Activated naive CD4-positive, alpha-beta T cell treated with anti-CD3 and anti-CD28 coated beads for 36 hours (primary cell): ENCODE measurements at regions not wholly inside any gene's neighbourhood (a gene's known extent, or its start where the extent isn't known, plus 50 kb on each side); places are given as distances from the start of the nearest gene placed in this dataset.

Experiments
- CTCF ChIA-PET: fragments of 350-600 bp; sonication (Branson Sonifier 250); formaldehyde crosslinking; loops from one replicate; lab custom pipeline; 2021; ENCODE audit warnings: antibody characterized with exemption; lab: Charles Lee
- DNase-seq: peaks from one replicate; pipeline ENCODE4 v3.0.0-alpha.2; 2020
- H3K27ac Mint-ChIP-seq: one replicate; pipeline ENCODE4 v1.8.0; 2021; ENCODE audit warnings: mild to moderate bottlenecking, mixed read lengths
- H3K27me3 Mint-ChIP-seq: one replicate; pipeline ENCODE4 v1.8.0; 2021; ENCODE audit warnings: low read depth, mixed read lengths
- H3K36me3 Mint-ChIP-seq: one replicate; pipeline ENCODE4 v1.8.0; 2021; ENCODE audit warnings: low read depth, mixed read lengths
- H3K4me1 Mint-ChIP-seq: one replicate; pipeline ENCODE4 v1.8.0; 2021; ENCODE audit warnings: low read depth, mixed read lengths
- H3K4me3 Mint-ChIP-seq: one replicate; pipeline ENCODE4 v1.8.0; 2021; ENCODE audit warnings: mild to moderate bottlenecking, moderate library complexity, mixed read lengths
- H3K9me3 Mint-ChIP-seq: one replicate; pipeline ENCODE4 v1.8.0; 2021; ENCODE audit warnings: mixed read lengths
- intact Hi-C: fragments of 100-400 bp; cut with micrococcal nuclease; formaldehyde crosslinking; loops from one replicate; pipeline ENCODE4 v1.15.1; 2023

GRCh38 chr5:34507933-34508332 is 148.2 kb upstream of the RAI14 start:
- intact Hi-C loops, result no loop called here
- peaks cover 39% of the 10 kb centered on the region for H3K27me3 Mint-ChIP-seq
- H3K36me3 Mint-ChIP-seq, result no peaks in the 10 kb centered on the region
- no peak overlapping the region for H3K4me3 Mint-ChIP-seq
- H3K27ac Mint-ChIP-seq, result no peak overlapping the region
- no peaks in the 10 kb centered on the region for H3K9me3 Mint-ChIP-seq
- no peaks in the 10 kb centered on the region for H3K4me1 Mint-ChIP-seq
- CTCF ChIA-PET, result interaction anchor here (1.6 kb wide), 1 partner anchor 390 kb away, joined by 3 read pairs; no protein-coding TSS in a partner anchor
- DNase-seq, result no peak

GRCh38 chr5:34509392-34509791 is 146.7 kb upstream of the RAI14 start:
- Mint-ChIP-seq H3K27me3 (peaks cover 33% of the 10 kb centered on the region), H3K9me3 (no peaks in the 10 kb centered on the region), H3K36me3 (no peaks in the 10 kb centered on the region), H3K4me3 (no peak overlapping the region), H3K4me1 (no peaks in the 10 kb centered on the region), H3K27ac (no peak overlapping the region)
- no peak for DNase-seq
- CTCF ChIA-PET, result interaction anchor here (1.5 to 1.6 kb wide), 2 partner anchors 10 to 389 kb away, joined by 3 read pairs; no protein-coding TSS in a partner anchor
- intact Hi-C loops, result no loop called here

- CTCF ChIA-PET, result interaction anchor here (1.5 kb wide), 1 partner anchor 11 kb away, joined by 3 read pairs; no protein-coding TSS in a partner anchor
These were observed 146.1 kb upstream of the RAI14 start for GRCh38 chr5:34510002-34510401.

GRCh38 chr5:34511063-34511462 is 145.1 kb upstream of the RAI14 start:
- no peaks in the 10 kb centered on the region for H3K36me3 Mint-ChIP-seq
- H3K27me3 Mint-ChIP-seq, result peaks cover 23% of the 10 kb centered on the region
- intact Hi-C loops, result no loop called here
- no peaks in the 10 kb centered on the region for H3K4me1 Mint-ChIP-seq
- CTCF ChIA-PET, result no interaction called here
- no peak for DNase-seq
- no peaks in the 10 kb centered on the region for H3K9me3 Mint-ChIP-seq
- no peak overlapping the region for H3K27ac Mint-ChIP-seq
- no peak overlapping the region for H3K4me3 Mint-ChIP-seq

More at GRCh38 chr5:34510002-34510401, 146.1 kb upstream of the RAI14 start:
- Mint-ChIP-seq H3K4me1 (no peaks in the 10 kb centered on the region), H3K27me3 (peaks cover 28% of the 10 kb centered on the region), H3K27ac (no peak overlapping the region), H3K4me3 (no peak overlapping the region), H3K36me3 (no peaks in the 10 kb centered on the region), H3K9me3 (no peaks in the 10 kb centered on the region)
- intact Hi-C loops, result no loop called here
- DNase-seq, result no peak

GRCh38 chr5:34511481-34511880 is 144.6 kb upstream of the RAI14 start:
- CTCF ChIA-PET, result interaction anchor here (0.7 kb wide), 1 partner anchor 394 kb away, joined by 3 read pairs; no protein-coding TSS in a partner anchor
- Mint-ChIP-seq H3K4me1 (no peaks in the 10 kb centered on the region), H3K4me3 (no peak overlapping the region), H3K27me3 (peaks cover 22% of the 10 kb centered on the region), H3K27ac (no peak overlapping the region), H3K9me3 (no peaks in the 10 kb centered on the region), H3K36me3 (no peaks in the 10 kb centered on the region)
- DNase-seq, result no peak
- intact Hi-C loops, result no loop called here

GRCh38 chr5:34511915-34512314 is 144.2 kb upstream of the RAI14 start:
- Mint-ChIP-seq H3K36me3 (no peaks in the 10 kb centered on the region), H3K27ac (no peak overlapping the region), H3K27me3 (peaks cover 26% of the 10 kb centered on the region), H3K9me3 (no peaks in the 10 kb centered on the region), H3K4me3 (no peak overlapping the region), H3K4me1 (no peaks in the 10 kb centered on the region)
- intact Hi-C loops, result no loop called here
- CTCF ChIA-PET, result interaction anchor here (0.7 to 0.8 kb wide), 2 partner anchors 394 to 1185 kb away, joined by 3 to 4 read pairs; no protein-coding TSS in a partner anchor
- DNase-seq, result no peak

GRCh38 chr5:34516166-34516565 is 140.0 kb upstream of the RAI14 start:
- CTCF ChIA-PET, result no interaction called here
- intact Hi-C loops, result no loop called here
- DNase-seq, result no peak

GRCh38 chr5:34516686-34517085 is 139.4 kb upstream of the RAI14 start:
- CTCF ChIA-PET, result interaction anchor here (0.8 to 1.1 kb wide), 2 partner anchors 32 to 42 kb away, joined by 3 to 4 read pairs; no protein-coding TSS in a partner anchor
- H3K4me3 Mint-ChIP-seq, result no peak overlapping the region

More at GRCh38 chr5:34516166-34516565, 140.0 kb upstream of the RAI14 start:
- no peaks in the 10 kb centered on the region for H3K9me3 Mint-ChIP-seq
- H3K36me3 Mint-ChIP-seq, result no peaks in the 10 kb centered on the region
- H3K4me3 Mint-ChIP-seq, result no peak overlapping the region
- H3K4me1 Mint-ChIP-seq, result peaks cover 3% of the 10 kb centered on the region
- no peak overlapping the region for H3K27ac Mint-ChIP-seq
- H3K27me3 Mint-ChIP-seq, result peaks cover 18% of the 10 kb centered on the region

GRCh38 chr5:34517249-34517648 is 138.9 kb upstream of the RAI14 start:
- Mint-ChIP-seq H3K4me3 (no peak overlapping the region), H3K27ac (no peak overlapping the region), H3K27me3 (peaks cover 19% of the 10 kb centered on the region), H3K9me3 (no peaks in the 10 kb centered on the region), H3K36me3 (no peaks in the 10 kb centered on the region), H3K4me1 (peaks cover 3% of the 10 kb centered on the region)
- DNase-seq, result no peak
- intact Hi-C loops, result no loop called here
- CTCF ChIA-PET, result interaction anchor here (0.8 to 1.1 kb wide), 2 partner anchors 32 to 42 kb away, joined by 3 to 4 read pairs; no protein-coding TSS in a partner anchor

More at GRCh38 chr5:34516686-34517085, 139.4 kb upstream of the RAI14 start:
- Mint-ChIP-seq H3K9me3 (no peaks in the 10 kb centered on the region), H3K27ac (no peak overlapping the region), H3K27me3 (peaks cover 21% of the 10 kb centered on the region), H3K4me1 (peaks cover 3% of the 10 kb centered on the region), H3K36me3 (no peaks in the 10 kb centered on the region)
- no peak for DNase-seq
- intact Hi-C loops, result no loop called here

GRCh38 chr5:34519489-34520220 is 136.5 kb upstream of the RAI14 start:
- CTCF ChIA-PET, result interaction anchor here (1.5 kb wide), 2 partner anchors 19 to 379 kb away, joined by 5 to 7 read pairs; no protein-coding TSS in a partner anchor
- intact Hi-C loops, result loop anchor here (2.0 to 5.0 kb wide), 2 partner anchors 15 to 318 kb away; partner anchors contain the start of gene TTC23L

GRCh38 chr5:34521628-34522290 is 134.4 kb upstream of the RAI14 start:
- Mint-ChIP-seq H3K9me3 (no peaks in the 10 kb centered on the region), H3K27ac (no peak overlapping the region), H3K4me3 (no peak overlapping the region), H3K4me1 (peaks cover 7% of the 10 kb centered on the region), H3K27me3 (peaks cover 7% of the 10 kb centered on the region), H3K36me3 (no peaks in the 10 kb centered on the region)
- intact Hi-C loops, result loop anchor here (5.0 kb wide), 1 partner anchor 316 kb away; the partner anchor contains the start of gene TTC23L
- no peak for DNase-seq
- CTCF ChIA-PET, result interaction anchor here (3.6 kb wide), 1 partner anchor 36 kb away, joined by 22 read pairs; no protein-coding TSS in a partner anchor

More at GRCh38 chr5:34519489-34520220, 136.5 kb upstream of the RAI14 start:
- H3K36me3 Mint-ChIP-seq, result no peaks in the 10 kb centered on the region
- peaks cover 13% of the 10 kb centered on the region for H3K27me3 Mint-ChIP-seq
- no peak overlapping the region for H3K27ac Mint-ChIP-seq
- no peak overlapping the region for H3K4me3 Mint-ChIP-seq
- DNase-seq, result no peak
- no peaks in the 10 kb centered on the region for H3K9me3 Mint-ChIP-seq
- H3K4me1 Mint-ChIP-seq, result peaks cover 7% of the 10 kb centered on the region
